Astrocyte (in vitro differentiated cells and primary cell): ENCODE measurements at regions not wholly inside any gene's neighbourhood (a gene's known extent, or its start where the extent isn't known, plus 50 kb on each side); places are given as distances from the start of the nearest gene placed in this dataset.

Source experiments
- EZH2 ChIP-seq: IDR thresholded peaks from 2 replicates; pipeline ENCODE4 v1.6.1; 2012; ENCODE audit warnings: mild to moderate bottlenecking, low read length, inconsistent platforms; ENCODE audit not compliant: insufficient read depth
- TF ChIP-seq, protein P1 (sequence below): IDR thresholded peaks from 2 replicates; pipeline ENCODE4 v1.5.1; 2011; ENCODE audit warnings: low read depth, mild to moderate bottlenecking, inconsistent platforms, low read length, moderate library complexity; ENCODE audit not compliant: insufficient read depth

DNA sequence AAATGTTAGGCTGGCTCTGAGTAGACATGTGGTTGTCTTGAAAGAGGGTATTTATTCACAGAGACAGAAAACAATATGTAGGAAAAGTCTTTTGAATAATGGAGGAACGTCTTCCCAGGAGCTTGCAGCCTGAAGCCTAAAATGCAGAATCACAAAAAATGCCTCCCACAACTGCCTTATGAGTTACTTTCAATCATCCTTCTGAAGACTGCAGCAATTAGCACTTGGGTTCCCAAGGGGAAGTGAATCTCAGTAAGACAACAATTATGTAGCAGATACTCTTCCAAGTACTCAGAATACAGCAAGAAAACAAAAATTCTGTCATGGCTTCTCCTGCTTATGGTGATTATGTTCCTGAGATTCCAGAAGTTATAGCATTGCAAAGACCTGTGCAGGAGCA lies 166.6 kb upstream of the TBL1X start:
- no peak for TF ChIP-seq EZH2
- TF ChIP-seq, protein P1, sequence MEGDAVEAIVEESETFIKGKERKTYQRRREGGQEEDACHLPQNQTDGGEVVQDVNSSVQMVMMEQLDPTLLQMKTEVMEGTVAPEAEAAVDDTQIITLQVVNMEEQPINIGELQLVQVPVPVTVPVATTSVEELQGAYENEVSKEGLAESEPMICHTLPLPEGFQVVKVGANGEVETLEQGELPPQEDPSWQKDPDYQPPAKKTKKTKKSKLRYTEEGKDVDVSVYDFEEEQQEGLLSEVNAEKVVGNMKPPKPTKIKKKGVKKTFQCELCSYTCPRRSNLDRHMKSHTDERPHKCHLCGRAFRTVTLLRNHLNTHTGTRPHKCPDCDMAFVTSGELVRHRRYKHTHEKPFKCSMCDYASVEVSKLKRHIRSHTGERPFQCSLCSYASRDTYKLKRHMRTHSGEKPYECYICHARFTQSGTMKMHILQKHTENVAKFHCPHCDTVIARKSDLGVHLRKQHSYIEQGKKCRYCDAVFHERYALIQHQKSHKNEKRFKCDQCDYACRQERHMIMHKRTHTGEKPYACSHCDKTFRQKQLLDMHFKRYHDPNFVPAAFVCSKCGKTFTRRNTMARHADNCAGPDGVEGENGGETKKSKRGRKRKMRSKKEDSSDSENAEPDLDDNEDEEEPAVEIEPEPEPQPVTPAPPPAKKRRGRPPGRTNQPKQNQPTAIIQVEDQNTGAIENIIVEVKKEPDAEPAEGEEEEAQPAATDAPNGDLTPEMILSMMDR: no peak
